ENCODE measurements at regions not wholly inside any gene's neighbourhood (a gene's known extent, or its start where the extent isn't known, plus 50 kb on each side); places are given as distances from the start of the nearest gene placed in this dataset.

DNA sequence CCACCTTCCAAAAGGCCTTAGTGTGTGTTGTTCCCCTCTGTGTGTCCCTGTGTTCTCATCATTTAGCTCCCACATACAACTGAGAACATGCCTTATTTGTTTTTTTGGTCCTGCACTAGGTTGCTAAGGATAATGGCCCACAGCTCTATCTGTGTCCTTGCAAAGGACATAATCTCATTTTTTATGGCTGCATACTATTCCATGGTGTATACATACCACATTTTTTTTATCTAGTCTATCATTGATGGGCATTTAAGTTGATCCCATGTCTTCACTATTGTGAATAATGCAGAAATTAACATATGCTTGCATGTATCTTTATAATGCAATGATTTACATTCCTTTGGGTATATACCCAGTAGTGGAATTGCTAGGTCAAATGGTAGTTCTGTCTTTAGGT, 645.7 kb downstream of the PDCD6IP start:
- Mint-ChIP-seq H3K36me3 (ENCODE audit: low read depth) (no peaks in the 10 kb centered on the region), H3K4me1 (ENCODE audit: low read depth) (no peaks in the 10 kb centered on the region), H3K27ac (no peak overlapping the region), H3K27me3 (ENCODE audit: insufficient read depth) (no peaks in the 10 kb centered on the region), H3K9me3 (peaks cover 57% of the 10 kb centered on the region), H3K4me3 (no peak overlapping the region)
- DNase-seq, result no peak
- TF ChIP-seq, protein P1, sequence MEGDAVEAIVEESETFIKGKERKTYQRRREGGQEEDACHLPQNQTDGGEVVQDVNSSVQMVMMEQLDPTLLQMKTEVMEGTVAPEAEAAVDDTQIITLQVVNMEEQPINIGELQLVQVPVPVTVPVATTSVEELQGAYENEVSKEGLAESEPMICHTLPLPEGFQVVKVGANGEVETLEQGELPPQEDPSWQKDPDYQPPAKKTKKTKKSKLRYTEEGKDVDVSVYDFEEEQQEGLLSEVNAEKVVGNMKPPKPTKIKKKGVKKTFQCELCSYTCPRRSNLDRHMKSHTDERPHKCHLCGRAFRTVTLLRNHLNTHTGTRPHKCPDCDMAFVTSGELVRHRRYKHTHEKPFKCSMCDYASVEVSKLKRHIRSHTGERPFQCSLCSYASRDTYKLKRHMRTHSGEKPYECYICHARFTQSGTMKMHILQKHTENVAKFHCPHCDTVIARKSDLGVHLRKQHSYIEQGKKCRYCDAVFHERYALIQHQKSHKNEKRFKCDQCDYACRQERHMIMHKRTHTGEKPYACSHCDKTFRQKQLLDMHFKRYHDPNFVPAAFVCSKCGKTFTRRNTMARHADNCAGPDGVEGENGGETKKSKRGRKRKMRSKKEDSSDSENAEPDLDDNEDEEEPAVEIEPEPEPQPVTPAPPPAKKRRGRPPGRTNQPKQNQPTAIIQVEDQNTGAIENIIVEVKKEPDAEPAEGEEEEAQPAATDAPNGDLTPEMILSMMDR (IDR thresholded peaks at IDR 0.05), result no peak

DNA sequence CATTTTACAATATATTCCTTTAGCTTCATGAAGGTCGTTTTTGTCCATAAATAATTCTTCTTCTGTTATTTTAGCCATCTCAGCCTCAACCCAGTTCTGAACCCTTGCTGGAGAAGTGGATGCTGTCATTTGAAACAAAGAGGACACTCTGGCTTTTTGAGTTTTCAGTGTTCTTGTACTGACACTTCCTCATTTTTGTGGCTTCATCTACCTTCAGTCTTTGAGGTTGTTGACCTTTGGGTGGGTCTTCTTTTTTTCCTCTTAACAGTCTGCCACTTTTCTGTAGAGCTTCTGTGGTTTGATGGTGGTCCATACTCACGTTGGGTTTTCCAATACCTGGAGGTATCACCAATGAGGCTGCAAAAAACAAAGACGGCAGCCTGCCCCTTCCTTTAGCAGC, 650.9 kb downstream of the PDCD6IP start:
- Mint-ChIP-seq H3K27ac (no peak overlapping the region), H3K27me3 (ENCODE audit: insufficient read depth) (no peaks in the 10 kb centered on the region), H3K4me1 (ENCODE audit: low read depth) (no peaks in the 10 kb centered on the region), H3K4me3 (no peak overlapping the region), H3K36me3 (ENCODE audit: low read depth) (no peaks in the 10 kb centered on the region), H3K9me3 (peaks cover 59% of the 10 kb centered on the region)
- TF ChIP-seq, protein P1 (IDR thresholded peaks at IDR 0.05), result no peak
- no peak for DNase-seq

DNA sequence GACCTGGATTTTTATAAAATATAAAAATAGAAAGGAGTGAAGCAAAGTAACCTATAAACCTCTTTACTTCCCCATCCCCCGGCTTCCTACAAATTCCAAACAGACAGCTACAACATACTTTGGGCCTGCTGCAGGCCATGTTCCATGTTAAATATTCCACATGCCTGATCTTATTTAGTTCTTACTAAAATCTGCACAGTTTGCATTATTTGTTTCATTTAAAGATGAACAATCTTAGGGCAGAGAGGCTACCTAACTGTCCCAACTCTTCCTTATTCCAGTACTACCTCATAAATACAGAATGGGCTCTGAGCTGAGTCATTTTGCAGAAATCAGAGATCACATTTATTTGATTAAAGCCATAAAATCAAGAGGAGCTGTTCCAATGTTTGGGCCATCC, 665.0 kb downstream of the PDCD6IP start:
- Mint-ChIP-seq H3K4me1 (ENCODE audit: low read depth) (no peaks in the 10 kb centered on the region), H3K36me3 (ENCODE audit: low read depth) (0 out of 2 replicates have a peak, but pooled peaks cover 10% of the 10 kb centered on the region), H3K4me3 (no peak overlapping the region), H3K27ac (no peak overlapping the region), H3K27me3 (ENCODE audit: insufficient read depth) (no peaks in the 10 kb centered on the region), H3K9me3 (peaks cover 50% of the 10 kb centered on the region)
- TF ChIP-seq, protein P1 (IDR thresholded peaks at IDR 0.05), result no peak
- DNase-seq, result no peak

- no peaks in the 10 kb centered on the region for H3K4me1 Mint-ChIP-seq (ENCODE audit: low read depth)
- H3K27me3 Mint-ChIP-seq (ENCODE audit: insufficient read depth), result no peaks in the 10 kb centered on the region; the same call in 1 of the 2 replicates
- TF ChIP-seq, protein P1 (IDR thresholded peaks at IDR 0.05), result no peak
- H3K36me3 Mint-ChIP-seq (ENCODE audit: low read depth), result 0 out of 2 replicates have a peak, but pooled peaks cover 5% of the 10 kb centered on the region
- no peak overlapping the region for H3K4me3 Mint-ChIP-seq
- peaks cover 51% of the 10 kb centered on the region for H3K9me3 Mint-ChIP-seq
- no peak for DNase-seq
- no peak overlapping the region for H3K27ac Mint-ChIP-seq
These were observed 666.2 kb downstream of the PDCD6IP start for GRCh38 chr3:34464646-34465045.

GRCh38 chr3:34475851-34476250, 677.4 kb downstream of the PDCD6IP start:
- TF ChIP-seq, protein P1 (IDR thresholded peaks at IDR 0.05), result no peak
- Mint-ChIP-seq H3K4me1 (ENCODE audit: low read depth) (no peaks in the 10 kb centered on the region), H3K9me3 (peaks cover 33% of the 10 kb centered on the region), H3K4me3 (no peak overlapping the region), H3K27ac (no peak overlapping the region), H3K36me3 (ENCODE audit: low read depth) (0 out of 2 replicates have a peak, but pooled peaks cover 5% of the 10 kb centered on the region), H3K27me3 (ENCODE audit: insufficient read depth) (no peaks in the 10 kb centered on the region)
- DNase-seq, result no peak
